HepG2 (cell line): ENCODE measurements at regions not wholly inside any gene's neighbourhood (a gene's known extent, or its start where the extent isn't known, plus 50 kb on each side); places are given as distances from the start of the nearest gene placed in this dataset.

ENCODE experiments used
- POLR2A ChIP-seq, 2 experiments: IDR thresholded peaks; 2 replicates each; pipeline ENCODE4 v1.6.1; 2011; ENCODE audit warnings: low read depth in 2 of 2, low read length in 2 of 2, mild to moderate bottlenecking in 1 of 2, moderate library complexity in 1 of 2; ENCODE audit not compliant: insufficient read depth in 1 of 2
- TF ChIP-seq, protein P1 (sequence below): sonication (generic); formaldehyde crosslinking; IDR thresholded peaks from 2 replicates; pipeline ENCODE4 v1.8.0; 2022; ENCODE audit warnings: missing genetic modification reagents, mild to moderate bottlenecking, moderate library complexity, borderline replicate concordance
- TF ChIP-seq, protein P2 (sequence below): sonication (generic); formaldehyde crosslinking; IDR thresholded peaks from 2 replicates; pipeline ENCODE4 v1.5.0; 2020; ENCODE audit warnings: mild to moderate bottlenecking, missing genetic modification reagents

DNA sequence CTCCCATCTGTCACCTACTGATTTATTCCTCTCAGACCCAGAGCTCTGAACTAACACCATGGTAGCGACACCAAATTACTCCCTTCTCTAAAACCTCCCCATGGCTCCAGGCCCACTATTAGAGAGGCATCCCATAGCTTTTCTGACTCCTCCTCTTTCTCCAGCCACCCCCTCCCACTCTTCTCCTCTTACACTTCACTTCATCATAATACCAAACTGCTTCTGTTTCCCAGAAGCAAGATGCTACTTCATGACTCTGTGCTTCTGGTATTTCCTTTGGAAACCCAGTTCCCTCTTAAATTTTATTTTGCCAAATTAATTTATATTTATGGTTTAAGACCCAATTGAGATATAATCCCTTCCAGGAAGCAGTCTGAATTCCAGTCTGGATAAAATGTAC is 465.1 kb upstream of the PDZRN3 start:
- TF ChIP-seq, protein P1, sequence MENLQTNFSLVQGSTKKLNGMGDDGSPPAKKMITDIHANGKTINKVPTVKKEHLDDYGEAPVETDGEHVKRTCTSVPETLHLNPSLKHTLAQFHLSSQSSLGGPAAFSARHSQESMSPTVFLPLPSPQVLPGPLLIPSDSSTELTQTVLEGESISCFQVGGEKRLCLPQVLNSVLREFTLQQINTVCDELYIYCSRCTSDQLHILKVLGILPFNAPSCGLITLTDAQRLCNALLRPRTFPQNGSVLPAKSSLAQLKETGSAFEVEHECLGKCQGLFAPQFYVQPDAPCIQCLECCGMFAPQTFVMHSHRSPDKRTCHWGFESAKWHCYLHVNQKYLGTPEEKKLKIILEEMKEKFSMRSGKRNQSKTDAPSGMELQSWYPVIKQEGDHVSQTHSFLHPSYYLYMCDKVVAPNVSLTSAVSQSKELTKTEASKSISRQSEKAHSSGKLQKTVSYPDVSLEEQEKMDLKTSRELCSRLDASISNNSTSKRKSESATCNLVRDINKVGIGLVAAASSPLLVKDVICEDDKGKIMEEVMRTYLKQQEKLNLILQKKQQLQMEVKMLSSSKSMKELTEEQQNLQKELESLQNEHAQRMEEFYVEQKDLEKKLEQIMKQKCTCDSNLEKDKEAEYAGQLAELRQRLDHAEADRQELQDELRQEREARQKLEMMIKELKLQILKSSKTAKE (CRISPR knock-in tag) = no peak
- TF ChIP-seq POLR2A (IDR thresholded peaks at IDR 0.05; ENCODE audit: insufficient read depth in 1 of 2, low read depth in 2 of 2, low read length in 2 of 2) = no peak
- TF ChIP-seq, protein P2, sequence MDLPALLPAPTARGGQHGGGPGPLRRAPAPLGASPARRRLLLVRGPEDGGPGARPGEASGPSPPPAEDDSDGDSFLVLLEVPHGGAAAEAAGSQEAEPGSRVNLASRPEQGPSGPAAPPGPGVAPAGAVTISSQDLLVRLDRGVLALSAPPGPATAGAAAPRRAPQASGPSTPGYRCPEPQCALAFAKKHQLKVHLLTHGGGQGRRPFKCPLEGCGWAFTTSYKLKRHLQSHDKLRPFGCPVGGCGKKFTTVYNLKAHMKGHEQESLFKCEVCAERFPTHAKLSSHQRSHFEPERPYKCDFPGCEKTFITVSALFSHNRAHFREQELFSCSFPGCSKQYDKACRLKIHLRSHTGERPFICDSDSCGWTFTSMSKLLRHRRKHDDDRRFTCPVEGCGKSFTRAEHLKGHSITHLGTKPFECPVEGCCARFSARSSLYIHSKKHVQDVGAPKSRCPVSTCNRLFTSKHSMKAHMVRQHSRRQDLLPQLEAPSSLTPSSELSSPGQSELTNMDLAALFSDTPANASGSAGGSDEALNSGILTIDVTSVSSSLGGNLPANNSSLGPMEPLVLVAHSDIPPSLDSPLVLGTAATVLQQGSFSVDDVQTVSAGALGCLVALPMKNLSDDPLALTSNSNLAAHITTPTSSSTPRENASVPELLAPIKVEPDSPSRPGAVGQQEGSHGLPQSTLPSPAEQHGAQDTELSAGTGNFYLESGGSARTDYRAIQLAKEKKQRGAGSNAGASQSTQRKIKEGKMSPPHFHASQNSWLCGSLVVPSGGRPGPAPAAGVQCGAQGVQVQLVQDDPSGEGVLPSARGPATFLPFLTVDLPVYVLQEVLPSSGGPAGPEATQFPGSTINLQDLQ = no peak
